GM03348 (cell line): ENCODE measurements at regions not wholly inside any gene's neighbourhood (a gene's known extent, or its start where the extent isn't known, plus 50 kb on each side); places are given as distances from the start of the nearest gene placed in this dataset.
"Not testable (repeated sequence)": the region's sequence is repeated elsewhere in the genome, so short reads cannot be mapped to it uniquely, and the experiment has no call there.

Experiments
- DNase-seq: peaks from one replicate; pipeline ENCODE4 v3.0.0; 2012; ENCODE audit warnings: low spot score

DNA sequence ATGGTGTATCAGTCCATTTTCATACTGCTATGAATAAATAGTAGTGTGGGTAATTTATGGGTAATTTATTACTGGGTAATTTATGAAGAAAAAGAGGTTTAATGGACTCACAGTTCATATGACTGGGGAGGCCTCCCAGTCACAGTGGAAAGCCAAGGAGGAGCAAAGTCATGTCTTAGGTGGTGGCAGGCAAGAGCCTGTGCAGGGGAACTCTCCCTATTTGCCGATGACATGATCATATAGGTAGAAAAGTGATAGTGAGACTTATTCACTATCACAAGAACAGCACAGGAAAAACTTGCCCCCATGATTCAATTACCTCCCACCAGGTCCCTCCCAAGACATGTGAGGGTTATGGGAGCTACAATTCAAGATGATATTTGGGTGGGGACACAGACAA lies 1137.7 kb downstream of the UQCRFS1 start:
- DNase-seq: no peak

DNA sequence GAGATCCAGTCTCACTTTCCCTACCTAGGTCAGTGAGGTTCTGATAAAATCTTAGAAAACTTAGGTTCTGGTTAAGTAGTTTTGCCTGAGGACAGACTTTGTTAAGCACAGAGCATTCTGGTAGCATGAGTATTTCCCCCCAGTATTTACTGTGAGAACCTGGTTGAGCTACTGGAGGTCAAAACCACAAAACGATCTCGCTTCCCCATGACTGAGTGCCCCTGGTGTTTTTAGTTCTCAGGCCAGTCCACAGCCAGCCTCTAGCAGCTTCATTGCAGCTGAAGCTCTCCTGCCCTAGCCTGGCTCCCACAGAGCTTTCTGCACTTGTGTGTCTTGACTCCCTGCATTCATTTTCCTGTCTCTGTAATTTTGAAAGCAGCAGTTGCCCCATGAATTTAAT lies 1138.2 kb downstream of the UQCRFS1 start:
- no peak for DNase-seq

DNA sequence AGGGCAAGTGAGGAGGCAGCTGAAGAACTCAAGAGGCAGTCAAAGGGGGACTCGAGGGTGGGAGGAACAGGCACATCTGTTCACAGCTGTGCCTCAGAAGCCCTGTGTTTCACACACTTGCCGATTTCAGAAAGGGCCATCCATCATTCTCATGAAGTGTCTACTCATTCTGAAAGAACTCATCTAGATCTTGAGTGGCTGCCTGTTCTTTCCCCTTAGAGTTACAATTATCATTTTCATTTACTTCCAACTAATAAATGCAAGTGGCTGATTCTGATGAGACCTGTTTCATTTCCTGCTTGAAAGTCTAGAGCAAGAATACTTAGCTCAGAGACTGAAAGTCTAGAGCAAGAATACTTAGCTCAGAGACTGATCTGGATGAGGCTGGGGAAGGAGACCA lies 1145.1 kb downstream of the UQCRFS1 start:
- DNase-seq: no peak

DNA sequence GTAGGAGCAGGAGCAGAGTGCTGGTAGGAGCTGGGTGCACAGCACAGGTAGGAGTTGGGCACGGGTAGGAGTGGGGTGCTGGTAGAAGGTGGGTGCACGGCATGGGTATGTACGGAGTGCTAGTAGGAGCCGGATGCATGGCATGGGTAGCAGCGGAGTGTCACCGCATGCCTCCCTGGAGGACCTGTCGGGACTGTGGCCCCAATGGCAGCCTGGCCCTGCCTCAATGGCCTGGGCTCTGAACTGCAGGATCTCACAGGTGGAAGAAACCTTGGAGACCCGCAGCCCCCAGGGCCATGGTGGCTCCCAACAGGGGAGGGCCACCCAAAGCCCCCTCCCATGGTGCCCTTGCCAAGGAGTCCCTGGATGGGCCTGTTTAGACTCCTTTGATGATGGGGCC lies 1146.0 kb downstream of the UQCRFS1 start:
- DNase-seq: no peak

DNA sequence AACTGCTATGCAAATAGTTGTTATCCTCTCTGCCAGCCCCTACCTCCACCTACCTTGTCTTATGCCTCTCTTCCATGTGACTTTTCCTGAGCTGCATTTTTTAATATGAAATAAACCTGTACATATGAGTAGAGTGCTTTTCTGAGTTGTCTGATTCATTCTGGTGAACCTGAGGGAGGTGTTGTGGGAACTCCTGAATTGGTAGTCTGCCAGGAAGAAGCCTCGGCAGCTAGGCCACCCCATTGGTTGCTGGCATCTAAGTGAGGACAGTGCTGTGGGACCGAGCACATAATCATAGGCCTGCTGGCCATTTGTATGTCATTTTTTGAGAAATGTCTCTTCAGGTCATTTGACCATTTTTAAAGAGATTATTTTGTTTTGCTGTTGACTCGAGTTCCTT lies 1146.8 kb downstream of the UQCRFS1 start:
- DNase-seq: no peak

DNA sequence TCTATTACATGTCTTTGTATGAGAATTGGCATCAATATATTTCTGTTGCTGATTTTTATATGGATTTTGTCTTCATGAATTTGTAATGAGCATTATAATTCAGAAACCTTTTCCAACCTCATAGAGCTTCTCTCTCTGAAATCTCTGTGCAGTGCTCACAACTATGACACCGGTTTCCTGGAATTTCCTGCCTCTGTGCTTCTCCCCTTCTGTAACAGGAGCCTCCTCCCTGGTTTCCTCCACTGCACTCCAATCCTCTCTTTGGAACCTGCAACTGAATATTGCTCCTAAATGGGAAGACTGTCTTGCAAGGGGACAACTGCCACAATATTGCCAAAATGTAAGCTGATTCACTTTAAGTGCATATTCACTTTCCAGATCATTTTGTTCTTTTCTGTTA lies 1147.9 kb downstream of the UQCRFS1 start:
- no peak for DNase-seq

DNA sequence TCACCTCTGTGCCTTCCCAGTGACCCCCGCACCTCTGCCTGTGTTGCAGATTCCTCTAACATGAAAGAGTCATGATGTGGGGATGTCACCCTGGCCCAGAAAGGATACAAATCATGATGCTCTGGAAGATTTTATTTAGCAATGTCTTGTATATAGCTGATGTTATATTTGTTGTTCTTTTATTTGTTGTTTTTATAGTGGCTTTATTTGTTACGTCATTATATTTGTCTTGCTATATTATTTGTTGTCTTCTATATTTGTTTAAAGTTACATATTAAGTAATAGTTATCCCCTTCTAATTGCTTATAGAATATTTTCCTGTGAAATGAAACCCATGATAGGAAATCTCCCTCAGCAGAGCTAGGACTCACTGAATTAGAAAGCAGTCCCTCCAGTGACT lies 1149.2 kb downstream of the UQCRFS1 start:
- no peak for DNase-seq

DNA sequence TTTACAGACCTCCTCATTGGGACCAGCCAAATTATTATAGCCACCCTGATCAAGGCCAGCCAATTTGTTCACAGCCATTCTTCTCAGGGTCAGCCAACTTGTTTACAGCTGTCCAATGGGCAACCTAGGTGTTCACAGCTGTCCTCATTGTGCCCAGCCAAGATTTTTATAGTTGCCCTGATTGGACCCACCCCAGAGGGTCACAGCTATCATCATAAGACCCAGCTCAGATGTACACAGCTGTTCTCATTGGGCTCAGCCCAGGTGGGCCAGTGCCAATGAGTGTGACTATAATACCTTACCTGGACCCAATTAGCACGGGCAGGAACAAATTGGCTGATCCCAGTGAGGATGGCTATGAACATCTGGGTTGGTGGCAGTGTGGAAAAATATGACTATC lies 1151.8 kb downstream of the UQCRFS1 start:
- no peak for DNase-seq

DNA sequence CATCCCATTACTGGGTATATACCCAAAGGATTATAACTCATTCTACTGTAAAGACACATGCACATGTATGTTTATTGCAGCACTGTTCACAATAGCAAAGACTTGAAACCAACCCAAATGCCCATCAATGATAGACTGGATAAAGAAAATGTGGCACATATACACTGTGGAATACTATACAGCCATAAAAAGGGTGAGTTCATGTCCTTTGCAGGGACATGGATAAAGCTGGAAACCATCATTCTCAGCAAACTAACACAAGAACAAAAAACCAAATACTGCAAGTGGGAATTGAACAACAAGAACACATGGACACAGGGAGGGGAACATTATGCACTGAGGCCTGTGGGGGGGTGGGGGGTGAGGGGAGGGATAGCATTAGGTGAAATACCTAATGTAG lies 1155.9 kb downstream of the UQCRFS1 start:
- not testable (repeated sequence) for DNase-seq

DNA sequence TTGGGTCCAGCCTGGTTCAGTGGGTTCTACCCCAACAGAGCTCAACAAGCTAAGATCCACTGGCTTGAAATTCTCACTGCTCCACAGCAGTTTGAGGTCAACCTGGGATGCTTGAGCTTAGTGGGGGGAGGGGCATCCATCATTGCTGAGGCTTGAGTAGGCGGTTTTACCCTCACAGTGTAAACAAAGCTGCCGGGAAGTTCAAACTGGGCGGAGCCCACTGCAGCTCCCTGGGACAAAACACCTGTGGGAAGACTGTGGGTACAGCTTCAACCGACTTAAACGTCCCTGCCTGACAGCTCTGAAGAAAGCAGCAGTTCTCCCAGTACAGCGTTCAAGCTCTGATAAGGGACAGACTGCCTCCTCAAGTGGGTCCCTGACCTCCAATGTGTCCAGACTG lies 1161.9 kb downstream of the UQCRFS1 start:
- DNase-seq: no peak

DNA sequence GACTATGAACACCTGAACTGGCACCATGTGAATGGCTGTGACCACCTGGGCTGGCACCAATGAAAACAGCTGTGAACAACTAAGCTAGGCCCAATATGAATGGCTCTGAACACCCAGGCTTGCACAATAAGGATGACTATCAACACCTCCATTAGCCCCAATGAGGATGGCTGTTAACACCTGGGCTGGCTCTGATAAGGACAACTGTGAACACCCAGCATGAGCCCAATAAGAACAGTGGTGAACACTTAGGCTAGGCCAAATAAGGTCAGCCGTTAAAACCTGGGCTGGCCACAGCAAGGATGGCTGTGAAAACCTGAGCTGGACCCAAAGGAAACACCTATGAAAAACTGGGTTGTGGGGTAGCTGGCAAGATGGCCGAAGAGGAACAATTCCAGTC lies 1163.1 kb downstream of the UQCRFS1 start:
- no peak for DNase-seq

DNA sequence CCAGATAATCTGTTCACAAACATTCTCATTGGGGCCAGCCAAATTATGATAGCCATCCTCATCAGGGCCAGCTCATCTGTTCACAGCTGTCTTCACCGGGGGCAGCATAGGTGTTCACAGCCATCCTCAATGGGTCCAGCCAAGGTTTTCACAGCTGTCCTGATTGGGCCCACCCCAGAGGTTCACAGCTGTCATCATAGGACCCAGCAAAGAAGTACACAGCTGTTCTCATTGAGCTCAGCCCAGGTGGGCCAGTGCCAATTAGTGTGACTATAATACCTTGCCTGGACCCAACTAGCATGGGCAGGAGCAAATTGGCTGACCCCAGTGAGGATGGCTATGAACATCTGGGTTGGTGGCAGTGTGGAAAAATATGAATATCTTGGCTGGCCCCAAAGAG lies 1166.0 kb downstream of the UQCRFS1 start:
- no peak for DNase-seq

DNA sequence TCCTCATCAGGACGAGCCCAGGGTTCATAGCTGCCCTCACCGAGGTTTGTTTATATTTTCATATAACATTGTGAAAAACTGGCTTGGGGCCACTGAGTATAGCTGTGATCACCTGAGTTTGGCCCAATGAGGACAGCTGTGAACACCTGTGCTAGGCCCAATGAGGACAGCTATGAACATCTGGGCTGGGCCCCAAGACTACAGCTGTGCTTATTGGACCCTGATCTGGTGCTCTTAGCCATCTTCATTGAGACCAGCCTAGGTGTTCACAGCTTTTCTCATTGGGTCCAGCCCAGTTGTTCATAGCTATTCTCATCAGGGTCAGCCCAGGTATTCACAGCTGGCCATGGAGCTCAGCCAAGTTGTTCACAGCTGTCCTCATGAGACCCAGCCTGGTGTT lies 1167.3 kb downstream of the UQCRFS1 start:
- no peak for DNase-seq

DNA sequence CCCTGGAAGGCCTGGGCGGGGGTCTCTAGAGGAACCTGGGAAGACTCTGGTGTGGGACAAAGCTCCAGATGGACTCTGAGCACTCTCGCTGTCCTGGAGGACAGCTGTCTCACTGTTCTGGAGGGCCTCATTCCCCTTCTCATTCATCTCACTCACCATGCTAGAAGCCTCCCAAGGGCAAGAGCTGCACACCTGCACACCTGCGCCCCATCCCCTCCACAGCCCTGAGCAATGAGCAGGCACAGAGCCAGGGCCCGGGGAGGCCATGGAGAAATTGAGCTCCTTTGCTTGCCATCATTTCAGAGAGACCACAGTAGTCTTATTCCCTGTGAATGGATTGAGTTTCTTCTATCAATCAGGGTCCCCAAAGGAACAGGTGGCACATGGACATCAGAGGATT lies 1168.5 kb downstream of the UQCRFS1 start:
- no peak for DNase-seq

DNA sequence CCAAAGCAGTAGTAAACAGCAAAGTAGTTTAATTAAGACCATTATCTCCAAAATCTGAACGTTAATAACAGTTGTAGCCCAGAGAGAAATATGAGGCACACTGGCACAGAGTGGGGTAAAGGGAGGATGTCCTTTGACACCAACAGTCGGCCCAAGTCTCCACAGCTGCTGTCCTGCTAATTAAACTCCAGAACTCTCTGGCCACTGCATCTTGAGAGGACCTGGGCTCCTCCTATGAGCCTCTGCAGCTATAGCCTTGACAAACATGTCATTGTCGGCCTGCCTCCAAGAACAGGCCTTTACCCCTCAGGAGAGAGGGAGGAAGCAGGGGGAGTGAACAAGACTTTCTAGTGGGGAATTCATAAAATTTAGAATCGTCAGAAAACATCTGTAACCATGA lies 1170.4 kb downstream of the UQCRFS1 start:
- DNase-seq: no peak

DNA sequence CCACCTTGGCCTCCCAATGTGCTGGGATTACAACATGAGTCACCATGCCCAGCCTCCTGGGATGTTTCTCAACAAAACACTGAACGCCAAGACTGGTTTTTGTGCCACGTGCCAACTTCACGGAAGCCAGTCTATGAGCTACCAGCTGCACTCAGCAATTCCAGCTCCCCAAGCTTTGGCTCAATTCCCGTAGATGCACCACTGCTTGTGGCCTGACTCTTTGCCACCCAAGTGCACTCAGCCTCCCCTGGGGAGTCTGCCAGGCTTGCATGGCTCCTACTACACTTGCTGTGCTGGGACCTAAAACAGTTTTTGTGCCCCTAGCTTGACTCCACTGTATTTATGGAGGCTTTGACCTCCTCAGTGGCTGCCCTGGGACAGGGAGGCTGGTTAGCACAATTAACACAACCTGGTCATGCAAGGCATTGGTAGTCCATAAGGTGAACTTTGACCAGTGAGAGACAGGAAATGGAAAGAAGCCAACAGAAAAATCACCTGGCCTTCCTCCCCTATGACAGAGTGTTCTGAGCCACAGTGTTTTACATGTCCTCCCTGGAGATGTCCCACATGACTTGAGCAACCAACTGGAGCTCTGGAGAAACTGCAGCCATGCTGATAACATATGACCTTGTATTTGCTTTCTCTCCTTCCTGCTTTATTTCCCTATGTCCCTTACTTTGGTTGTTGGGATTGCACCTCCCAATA lies 1173.1 kb downstream of the UQCRFS1 start:
- no peak for DNase-seq

DNA sequence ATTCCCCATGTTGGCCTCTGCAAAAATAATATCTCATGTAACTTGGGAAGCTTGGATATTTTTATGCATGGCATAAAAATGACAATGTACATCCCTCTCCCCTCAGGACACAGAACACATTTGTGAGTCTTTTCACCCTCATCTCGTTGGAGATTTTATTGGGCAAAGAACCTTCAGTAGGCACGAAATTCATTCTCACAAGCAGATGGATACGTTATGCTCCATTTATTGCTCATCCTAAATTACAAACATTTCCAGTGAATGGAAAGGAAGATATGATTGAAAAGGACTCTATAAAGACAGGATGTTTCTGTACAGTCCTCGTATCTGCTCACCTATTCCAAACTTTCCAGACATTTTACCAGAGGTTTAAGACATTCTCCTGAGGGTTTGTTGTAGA lies 1175.8 kb downstream of the UQCRFS1 start:
- no peak for DNase-seq

DNA sequence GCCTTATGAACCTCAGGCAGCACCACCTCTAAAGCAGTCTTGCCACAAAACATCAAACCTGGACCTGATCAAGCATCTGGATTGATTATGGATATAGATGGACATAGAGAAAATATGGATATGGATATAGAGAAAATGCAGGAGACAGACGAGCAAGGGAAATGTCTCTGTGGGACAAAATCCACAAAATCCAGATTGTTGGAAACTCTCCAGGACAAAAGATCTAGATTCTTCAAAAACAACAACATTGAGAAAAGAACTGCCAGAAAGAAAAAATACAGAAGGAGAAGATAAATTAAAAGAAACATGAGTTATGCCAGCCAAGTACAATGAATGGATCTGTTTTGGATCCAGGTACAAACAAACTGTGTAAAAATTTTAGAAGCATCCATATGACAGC lies 1176.5 kb downstream of the UQCRFS1 start:
- no peak for DNase-seq

DNA sequence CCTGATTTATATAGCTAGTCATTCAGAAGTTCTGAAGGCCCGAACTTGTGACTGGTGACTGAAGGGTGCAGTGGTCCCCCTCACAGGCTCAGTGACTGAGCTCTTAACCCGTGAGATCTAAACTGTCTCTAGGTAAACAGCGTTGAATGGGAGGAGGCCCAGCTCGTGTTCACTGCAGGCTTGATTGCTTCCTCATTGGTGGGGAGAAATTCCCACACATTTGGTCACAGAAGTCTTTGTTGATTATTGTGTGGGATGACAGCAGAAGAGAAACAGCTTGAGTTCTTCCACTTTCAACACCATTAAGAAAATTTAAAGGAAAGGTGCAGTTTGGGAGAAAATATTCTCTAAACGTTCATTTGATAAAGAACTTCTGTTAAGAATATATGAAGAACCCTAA lies 1178.0 kb downstream of the UQCRFS1 start:
- no peak for DNase-seq

DNA sequence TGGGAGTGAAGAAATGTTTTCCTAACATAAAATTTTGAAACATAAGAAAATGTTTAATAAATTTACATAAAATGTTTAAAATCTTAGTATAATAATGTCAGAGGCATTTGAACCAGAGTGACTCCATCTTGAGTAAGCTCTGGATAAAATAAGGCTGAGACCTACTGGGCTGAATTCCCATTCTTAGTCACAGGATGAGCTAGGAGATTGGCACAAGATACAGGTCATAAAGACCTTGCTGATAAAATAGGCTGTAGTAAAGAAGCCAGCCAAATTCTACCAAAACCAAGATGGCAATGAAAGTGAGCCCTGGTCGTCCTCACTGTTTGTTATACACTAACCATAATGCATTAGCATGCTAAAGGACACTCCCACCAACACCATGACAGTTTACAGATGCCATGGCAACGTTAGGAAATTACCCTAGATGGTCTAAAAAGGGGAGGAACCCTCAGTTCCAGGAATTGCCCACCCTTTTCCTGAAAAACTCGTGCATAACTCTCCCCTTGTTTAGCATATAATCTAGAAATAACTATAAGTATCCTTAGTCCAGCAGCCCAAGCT lies 1184.0 kb downstream of the UQCRFS1 start:
- DNase-seq: no peak

DNA sequence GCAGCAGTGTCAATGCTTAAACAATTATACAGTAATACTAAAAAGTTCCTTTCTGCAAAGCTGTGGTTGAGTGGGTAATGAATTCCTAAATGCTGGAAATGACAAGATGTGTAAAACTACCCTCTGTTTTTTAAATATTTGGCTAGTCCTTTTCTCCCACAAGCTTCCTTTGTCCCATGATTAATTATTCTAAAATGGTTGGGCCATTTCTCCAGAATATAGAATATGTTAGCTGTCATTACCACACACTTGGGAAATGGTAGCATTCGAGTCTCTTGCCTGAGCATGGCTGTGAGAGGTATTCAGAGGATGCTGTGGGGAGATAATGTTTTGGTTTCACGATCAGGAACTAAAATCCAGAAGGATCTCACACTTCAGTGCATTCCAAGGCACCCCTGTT lies 1185.8 kb downstream of the UQCRFS1 start:
- no peak for DNase-seq

DNA sequence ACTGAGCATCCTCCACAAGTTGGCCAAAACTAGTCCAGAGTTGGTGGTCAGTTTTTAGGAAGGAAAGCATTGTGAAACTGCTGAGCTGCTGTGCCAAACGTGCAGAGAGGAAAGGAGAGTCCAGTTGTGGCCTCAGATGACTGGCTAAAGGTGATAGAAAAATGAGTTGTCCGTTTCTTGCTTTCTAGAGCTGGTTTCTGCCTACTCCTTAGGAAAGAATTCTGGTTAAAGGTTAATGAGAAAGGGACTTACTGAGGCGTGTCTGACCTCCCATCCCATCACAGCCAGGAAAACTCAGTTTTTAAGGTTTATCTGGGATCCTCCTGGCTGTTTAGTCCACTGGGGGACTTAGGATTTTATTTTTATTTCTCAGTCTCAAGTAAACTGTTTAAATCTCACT lies 1186.3 kb downstream of the UQCRFS1 start:
- no peak for DNase-seq

DNA sequence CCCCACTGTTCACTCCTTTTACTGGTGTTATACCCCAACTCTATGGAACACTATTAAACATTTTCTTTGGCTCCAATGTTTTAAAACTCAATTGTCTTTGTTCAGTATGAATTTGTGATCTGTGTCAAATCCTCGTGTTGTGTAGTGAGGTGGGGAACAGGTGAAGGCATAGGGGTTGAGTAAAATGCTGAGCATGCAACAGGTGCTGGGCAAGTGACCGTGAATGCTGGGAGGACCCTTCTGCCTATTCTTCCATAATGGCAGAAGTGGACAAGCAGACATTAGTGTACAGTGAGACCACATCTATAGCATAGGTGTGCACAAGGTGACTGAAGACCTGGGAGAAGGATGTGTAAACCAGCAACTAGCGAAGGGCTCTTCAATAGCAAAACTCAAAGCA lies 1188.0 kb downstream of the UQCRFS1 start:
- DNase-seq: no peak

DNA sequence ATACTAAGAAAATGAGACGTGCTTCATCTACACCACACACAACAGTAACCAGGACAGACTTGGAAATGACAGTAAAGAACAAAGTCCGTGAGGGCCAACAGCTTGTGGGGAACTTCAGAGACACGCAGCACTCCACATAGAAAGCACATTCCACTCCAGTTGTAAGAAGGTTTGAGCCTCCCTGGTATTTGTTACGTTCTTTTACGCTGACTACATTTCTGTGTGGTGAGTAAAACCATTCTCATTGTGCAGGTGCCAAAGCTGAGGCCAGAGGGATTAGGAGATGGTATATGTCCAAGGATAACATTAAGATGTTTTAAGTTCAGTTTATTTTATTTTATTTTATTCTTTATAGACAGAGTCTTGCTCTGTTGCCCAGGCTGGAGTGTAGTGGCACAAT lies 1189.9 kb downstream of the UQCRFS1 start:
- DNase-seq: peak; percentile 43
